Stimulated activated CD4-positive, alpha-beta T cell treated with anti-CD3 and anti-CD28 coated beads, Interleukin-12 subunit alpha, Interleukin-12 subunit beta, amount 100 ng/mL, for 4 hours (primary cell): ENCODE measurements at regions not wholly inside any gene's neighbourhood (a gene's known extent, or its start where the extent isn't known, plus 50 kb on each side); places are given as distances from the start of the nearest gene placed in this dataset.

Source experiments
- DNase-seq: peaks from one replicate; pipeline ENCODE4 v3.0.0-alpha.2; 2020

GRCh38 chr2:217329023-217329431, 469.2 kb upstream of the TNP1 start:
- no peak for DNase-seq

- DNase-seq = no peak
These were observed 468.7 kb upstream of the TNP1 start for GRCh38 chr2:217328622-217328978.

DNA sequence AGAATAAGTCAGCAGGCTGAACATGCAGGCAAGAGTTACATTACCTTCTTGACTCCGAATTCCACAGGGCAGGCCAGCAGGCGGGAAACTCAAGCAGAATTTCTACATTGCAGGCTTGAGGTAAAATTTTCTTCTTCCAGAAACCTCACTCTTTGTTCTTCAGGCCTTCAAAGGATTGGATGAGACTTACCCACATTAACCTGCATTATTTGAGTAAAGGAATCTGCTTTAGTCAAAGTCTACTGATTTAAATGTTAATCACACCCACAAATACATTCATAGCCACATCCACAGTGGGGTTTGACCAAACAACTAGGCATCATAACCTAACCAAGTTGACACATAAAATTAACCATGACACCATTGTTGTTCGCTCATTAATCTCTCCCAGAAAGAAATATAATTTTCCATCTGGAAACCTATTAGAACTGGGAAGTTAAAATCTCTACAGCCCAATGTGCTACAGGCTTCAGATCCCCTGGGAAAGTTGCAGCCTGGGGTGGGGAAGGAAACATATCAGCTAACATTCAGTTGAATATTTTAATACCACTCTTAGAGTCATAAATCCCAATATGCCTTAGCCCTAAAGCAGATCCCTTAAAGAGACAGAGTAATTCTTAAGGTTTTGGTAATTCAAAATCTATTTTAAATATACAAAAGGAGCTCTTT, 468.2 kb upstream of the TNP1 start:
- no peak for DNase-seq

DNA sequence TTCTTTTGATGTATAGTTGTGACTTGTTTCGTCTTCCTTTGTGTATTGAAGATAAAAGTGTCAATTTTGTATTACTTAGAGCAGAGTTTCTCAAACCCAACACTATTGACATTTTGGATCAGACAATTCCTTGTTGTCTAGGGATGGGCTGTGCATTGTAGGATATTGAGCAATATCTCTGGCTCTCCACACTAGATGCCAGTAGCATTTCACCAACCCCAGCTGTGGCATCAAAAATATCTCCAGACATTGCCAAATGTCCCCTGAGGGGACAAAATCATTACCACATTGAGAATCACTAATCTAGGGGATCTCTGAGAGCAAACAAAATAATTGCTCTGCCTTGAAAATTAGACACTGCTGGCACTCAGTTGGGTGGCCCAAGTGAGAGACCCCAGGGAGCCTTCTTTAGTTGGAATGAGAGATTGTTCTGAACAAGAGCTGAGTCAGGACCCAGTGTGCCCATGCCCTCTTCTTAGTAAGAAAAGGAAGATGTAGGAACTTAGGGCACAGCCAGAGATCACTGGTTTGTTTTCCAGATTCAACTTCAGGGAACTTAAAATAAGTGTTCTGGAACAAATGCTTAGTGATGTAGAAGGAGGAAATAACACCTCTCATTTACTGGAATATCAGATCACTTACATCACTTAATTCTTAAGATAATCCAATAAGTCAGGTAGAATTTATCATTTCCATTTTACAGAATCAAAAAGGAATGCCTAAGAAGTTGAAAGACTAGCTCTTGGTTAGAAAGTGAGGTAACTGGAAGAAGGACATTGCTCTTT, 466.6 kb upstream of the TNP1 start:
- no peak for DNase-seq

DNA sequence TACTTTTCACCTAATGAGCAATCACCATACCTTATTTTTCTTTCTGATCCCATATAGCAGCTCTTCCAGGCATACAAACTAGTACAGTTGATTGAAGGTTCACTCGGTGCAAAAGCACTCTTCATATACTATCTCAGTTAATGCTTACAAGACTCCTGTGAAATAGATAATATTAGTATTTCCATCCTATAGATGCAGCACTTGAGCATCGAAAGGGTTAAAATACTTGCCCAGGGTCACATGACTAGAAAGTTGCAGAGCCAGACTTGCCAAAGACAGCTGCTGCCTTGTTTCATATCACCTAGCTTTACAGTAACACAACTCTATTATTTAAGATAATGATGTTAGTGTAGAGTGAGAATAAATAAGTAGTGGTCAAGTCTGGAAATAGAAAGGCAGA, 466.0 kb upstream of the TNP1 start:
- no peak for DNase-seq

DNA sequence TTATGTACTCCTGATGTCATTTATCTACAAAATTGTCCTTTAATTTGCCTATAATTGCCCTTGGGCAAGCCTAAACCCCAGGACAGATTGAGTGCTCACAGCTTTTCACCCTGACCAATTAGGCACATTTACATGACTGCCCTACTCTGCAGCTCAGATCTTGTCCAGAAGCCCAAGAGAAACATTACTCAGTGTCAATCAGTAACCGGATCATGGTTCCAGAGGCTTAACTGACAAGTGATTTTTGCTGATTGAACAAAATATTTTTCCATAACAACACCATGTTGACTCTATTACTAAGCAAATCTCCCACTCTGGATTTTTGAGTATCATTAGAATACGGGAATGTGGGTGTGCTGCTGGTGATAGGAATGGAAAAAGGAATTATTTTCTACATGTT, 465.4 kb upstream of the TNP1 start:
- no peak for DNase-seq

DNA sequence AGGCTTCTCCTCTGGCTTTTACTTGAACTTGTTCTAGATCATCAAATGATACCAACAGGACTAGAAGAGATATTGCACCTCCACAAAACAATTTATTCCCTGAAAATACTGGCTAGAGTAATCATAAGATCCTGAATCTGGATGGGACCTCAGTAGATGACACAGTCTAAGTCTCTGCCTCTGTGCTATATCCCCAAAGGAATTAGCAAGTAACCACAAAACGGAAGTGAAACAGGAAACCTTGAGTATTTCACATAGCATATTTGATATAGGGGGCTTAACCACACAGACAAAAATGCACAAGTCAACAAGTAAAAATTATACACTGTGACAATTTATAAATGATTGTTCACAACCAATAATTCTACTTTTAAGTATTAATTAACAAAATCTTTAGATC, 456.9 kb upstream of the TNP1 start:
- no peak for DNase-seq

- no peak for DNase-seq
These were observed 454.2 kb upstream of the TNP1 start for GRCh38 chr2:217314021-217314460.

GRCh38 chr2:217313386-217313785, 453.5 kb upstream of the TNP1 start:
- DNase-seq = no peak

DNA sequence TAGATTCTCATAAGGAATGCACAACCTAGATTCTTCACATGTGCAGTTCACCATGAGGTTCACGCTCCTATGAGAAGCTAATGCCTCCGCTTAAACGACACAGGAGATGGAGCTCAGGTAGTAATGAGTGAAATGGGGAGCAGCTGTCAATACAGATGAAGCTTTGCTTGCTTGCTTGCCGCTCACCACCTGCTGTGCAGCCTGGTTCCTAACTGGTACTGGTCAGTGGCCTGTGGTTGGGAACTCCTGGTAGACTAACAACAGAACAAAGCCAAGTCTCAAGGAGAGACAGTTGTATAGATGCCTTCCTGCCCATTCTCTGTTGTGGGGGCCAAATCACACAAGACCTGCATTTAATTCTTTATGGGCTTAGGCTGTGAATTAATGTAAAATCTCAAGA, 449.2 kb upstream of the TNP1 start:
- DNase-seq = no peak

DNA sequence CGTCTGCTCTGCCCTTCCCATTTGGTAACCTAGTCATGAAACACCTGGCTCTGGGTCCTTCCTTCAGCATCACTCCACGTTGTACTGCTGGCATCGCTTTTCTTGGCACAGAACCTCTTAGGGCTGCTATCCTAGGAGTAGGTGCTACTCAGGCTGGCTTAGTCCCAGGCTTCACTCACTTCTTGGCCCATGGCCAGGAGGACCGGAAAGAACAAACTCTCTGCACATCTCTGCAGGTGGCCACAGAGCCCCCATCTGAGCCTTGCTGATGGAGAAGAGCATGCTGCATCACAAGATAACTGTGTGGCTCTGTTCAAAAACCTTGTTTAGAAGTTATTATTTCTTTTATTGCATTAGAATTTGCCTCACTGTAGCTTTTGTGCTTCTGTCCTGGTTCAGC, 447.2 kb upstream of the TNP1 start:
- no peak for DNase-seq

DNA sequence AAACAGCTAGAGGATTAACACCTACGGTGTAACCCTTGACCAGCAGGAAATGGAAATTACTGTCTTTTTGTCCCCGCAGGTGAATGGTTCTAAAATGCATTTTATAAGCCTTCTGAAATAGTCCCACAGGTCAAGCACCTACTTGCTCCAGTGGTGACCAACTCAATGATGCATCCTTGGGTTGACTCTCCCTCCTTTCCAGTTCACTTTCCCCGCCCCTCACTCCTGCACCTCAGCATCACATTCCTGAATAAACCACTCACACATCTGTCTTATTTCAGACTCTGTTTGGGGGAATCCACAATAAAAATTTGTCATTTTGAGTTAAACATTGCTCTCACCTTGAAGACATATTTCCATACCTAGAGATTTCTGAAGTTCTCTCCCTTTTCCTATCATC, 446.0 kb upstream of the TNP1 start:
- DNase-seq = no peak

- no peak for DNase-seq
These were observed 444.7 kb upstream of the TNP1 start for GRCh38 chr2:217304582-217304981.

DNA sequence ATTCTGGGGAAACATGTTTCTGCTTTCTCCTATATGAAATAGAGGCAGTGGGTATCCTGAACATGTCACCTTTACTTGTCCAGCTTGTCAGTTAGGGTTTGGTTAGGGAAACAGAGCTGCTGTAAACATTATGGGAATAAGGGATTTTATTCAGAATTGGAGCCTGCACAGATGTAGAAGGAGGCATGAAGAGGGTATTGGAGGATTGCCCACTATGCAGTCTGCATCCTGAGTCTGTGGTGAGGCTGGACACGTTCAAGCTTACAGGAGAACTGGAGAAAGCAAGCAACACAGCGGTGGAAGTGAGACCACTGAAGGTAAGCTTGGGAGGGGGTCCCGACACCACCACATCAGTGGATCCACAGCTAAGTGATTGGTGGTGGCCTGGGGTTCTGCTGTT, 443.0 kb upstream of the TNP1 start:
- no peak for DNase-seq

GRCh38 chr2:217301142-217301925, 441.5 kb upstream of the TNP1 start:
- no peak for DNase-seq

- no peak for DNase-seq
These were observed 439.7 kb upstream of the TNP1 start for GRCh38 chr2:217299590-217299989.

GRCh38 chr2:217297096-217297495, 437.2 kb upstream of the TNP1 start:
- DNase-seq = no peak

DNA sequence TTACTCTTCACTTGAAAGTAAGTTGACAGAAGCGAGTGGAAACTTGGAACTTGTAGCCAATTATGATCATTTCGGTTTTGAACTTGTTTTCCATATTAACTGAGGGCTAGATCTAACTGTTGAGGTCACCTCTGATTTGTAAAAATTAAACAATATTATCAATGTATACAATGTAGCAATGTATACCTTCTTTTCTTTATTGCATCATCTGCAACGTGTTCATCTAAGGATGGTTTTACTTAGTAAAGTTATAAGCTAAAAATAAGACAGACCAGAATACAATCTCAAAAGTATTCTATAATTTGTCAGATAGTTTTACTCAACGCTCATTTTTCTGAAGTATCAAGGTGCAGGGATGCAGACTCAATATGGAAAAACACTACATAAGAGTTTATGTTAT, 435.0 kb upstream of the TNP1 start:
- no peak for DNase-seq

DNA sequence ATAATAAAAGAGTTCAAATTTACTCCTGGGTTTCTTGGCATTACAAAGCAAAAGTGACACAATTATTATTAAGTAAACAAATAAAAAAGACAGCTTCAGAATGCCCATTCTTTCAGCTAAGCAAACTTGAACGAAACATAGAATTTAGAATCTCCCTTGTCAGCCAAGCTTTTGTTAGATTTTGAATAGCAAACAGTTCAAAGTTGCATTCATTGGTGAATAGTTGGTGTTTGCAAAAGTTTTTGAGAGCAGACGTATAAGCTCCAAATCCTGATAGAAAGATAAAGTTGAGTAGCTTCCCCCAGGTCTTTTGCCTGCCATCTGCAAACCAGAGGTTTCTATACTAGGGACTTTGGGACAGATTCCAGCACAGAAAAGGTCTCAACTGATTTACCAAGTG, 434.3 kb upstream of the TNP1 start:
- DNase-seq = no peak

GRCh38 chr2:217293607-217294006, 433.7 kb upstream of the TNP1 start:
- DNase-seq = no peak

DNA sequence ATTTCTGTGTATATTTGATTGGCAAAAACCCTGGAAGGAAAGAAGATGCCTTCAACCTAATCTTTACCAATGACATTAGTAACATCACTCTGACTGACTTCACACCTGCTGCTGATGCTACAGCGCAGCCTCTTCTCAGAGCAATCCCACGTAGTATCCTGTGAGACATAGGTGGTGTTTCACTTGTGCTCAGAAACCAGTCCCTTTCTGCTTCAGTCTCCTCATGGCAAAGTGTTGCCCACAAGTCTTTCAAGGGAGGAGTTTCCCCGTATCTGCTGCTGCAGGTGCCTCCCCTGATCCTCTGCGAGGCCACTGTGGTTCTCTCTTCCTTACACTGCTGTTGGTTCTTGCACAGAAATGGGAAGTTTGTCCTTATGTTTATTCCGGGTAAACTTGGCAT, 433.2 kb upstream of the TNP1 start:
- DNase-seq = no peak

DNA sequence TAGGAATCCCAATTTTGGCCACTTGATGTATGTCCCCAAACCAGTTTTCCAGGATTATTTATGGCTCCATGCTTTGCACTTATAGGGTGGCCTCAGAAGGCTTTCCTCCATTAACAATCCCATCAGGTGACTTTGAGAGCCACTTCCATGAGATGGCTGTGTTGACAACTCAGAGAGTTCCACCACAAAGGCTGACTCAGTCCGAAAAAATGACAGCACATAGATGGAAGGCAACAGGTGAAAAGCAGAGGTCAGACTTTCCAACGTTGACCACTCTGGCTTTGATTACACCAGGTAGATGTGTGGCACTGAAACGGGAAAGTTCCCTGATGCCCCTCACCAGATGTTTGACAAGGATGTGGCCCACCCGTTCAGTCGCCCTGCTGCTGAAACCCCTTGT, 431.4 kb upstream of the TNP1 start:
- no peak for DNase-seq

- no peak for DNase-seq
These were observed 430.6 kb upstream of the TNP1 start for GRCh38 chr2:217290467-217290866.

DNA sequence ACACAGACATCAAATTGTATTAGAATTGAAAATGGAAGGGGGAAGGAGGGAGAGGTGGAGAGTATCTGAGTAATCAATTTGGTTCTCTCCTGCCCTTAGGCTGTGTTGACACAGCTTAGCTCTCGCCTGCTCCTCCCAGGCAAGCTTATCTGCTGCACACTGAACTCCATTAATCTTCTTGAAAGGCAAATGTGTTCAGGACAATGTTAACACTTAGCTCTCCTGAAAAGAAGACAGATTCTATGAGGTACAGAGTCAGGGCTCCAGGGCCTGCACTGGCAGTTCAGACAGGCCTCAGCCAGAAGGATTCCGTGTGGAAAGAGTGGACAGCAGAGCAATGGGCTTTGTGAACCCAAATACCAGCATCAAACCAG, 430.0 kb upstream of the TNP1 start:
- DNase-seq = no peak
